HUDEP-2 (cell line): ENCODE measurements at regions not wholly inside any gene's neighbourhood (a gene's known extent, or its start where the extent isn't known, plus 50 kb on each side); places are given as distances from the start of the nearest gene placed in this dataset.
"Not testable (repeated sequence)": the region's sequence is repeated elsewhere in the genome, so short reads cannot be mapped to it uniquely, and the experiment has no call there.

ENCODE experiments used
- DNase-seq, 76 experiments: peaks; one replicate each; lab custom pipeline; 2025; ENCODE audit not compliant: unreplicated experiment in 76 of 76; lab: John Stamatoyannopoulos, UW

DNA sequence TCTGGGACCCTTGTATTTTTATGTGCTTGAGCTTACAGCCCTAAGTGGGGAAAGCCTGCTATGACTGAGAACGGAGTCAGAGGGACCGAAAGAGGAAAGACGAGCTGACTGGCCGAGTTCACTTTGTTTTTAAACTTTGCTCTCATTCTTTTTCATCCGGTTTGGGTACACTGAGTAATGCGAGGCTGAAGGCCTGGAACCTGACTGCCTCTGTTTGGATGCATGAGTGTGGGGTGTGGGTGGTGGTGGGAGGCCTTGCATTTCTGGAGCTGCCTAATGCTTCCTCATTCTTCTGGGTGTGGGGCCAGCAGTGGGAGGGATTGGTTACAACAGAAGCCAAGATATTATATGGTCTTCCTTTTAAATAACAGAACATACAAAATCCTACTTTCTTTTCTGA lies 155.5 kb downstream of the BUB3 start:
- DNase-seq = no peak

DNA sequence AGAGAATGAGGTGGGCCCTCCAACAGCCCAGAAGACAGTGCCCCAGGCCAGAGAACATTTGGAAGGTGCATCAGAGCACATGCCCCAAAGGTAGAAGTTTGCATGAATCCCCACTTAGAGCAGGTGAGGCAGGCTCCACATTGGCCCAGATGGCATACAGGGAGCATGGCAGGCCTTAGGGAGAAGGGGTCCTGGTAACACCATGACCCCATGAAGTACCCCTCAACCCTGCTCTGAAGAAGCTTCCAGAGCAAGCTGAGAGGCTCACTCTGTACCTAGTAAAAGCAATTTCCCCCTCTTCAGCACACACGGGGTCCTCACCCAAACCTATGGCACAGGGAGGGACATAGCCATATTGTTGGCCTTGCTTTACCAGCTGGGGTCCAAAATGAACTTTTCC lies 162.6 kb downstream of the BUB3 start:
- DNase-seq = no peak

DNA sequence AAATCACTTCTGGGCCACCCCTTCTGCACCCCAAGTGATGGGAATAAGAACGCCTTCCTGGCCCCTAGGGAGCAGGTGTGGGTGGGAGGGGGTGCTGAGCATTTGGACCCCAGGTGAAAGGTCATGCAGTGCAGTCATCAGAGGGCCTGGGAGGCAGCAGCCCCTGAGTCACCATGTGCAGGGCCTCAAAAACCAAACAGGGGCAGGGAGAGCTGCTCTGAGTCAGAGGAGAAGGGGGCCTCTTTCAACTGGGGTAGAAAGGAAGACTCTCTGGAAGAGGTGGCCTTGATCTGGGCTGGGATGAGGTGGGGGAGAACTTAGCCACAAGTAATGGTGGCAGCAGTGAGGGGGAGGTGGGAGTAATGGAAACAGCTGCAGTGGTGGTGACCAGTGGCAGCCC lies 164.3 kb downstream of the BUB3 start:
- DNase-seq = no peak

DNA sequence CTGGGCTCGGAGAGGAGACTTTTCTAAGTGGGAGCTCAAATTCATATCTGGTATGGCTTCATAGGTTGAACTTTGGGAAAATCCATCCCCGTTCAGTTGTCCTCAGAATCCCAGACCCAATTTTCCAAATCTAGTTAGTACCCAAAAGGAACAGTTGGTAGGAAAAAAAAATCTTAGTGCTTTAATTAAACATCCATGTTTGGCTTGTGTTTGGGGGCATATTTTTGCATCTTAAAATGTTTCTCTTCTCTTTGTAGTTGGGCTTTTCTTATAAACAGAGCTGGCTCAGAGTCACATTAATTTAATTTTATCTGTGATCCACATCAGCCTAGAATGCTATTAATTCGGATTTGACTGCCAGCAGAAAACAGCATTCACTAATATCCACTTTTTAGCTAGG lies 165.9 kb downstream of the BUB3 start:
- DNase-seq = no peak

- DNase-seq = no peak
These were observed 169.7 kb downstream of the BUB3 start for GRCh38 chr10:123323884-123324283.

DNA sequence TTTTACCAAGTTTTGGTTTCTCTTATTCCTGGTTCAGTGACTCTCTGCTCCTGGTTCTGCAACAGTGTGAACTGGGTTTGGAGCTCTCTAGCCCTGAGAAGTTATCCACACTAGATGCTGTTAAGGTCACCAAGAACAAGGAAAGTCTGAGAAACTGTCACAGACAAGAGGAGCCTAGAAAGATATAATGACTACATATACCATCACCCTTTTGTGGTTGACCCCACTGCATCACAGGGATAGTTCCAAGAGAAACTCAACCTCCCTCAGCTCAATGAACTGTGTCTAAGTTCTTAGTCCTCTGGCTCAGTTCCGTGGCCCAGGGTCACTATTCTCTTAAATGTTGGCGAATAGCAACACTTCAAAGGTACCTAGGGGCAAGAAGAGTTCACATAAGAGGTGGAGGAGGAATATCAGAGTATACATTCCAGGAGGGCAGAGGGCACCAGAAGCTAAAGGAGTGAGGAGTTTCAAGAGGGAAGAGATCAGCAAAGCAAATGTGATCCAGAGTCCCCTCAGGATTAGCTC lies 171.5 kb downstream of the BUB3 start:
- no peak for DNase-seq

DNA sequence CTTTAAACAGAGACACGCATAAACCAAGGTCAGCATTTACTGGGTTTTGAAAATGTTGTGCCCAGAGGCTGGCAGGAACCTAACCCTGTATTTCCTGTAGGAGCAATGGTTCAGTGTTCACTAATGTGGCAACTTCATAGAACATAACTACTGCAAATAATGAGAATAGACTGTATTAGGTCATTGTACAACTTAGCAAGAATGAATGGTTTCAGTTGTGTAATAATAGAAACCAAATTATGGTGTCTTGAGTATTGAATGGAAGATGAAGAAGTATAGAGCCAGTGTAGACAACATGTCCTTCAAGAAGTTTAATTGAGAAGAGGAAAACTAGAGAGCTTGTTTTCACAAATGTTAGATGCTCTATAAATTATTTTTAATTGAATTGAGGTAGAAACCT lies 172.5 kb downstream of the BUB3 start:
- DNase-seq = no peak

DNA sequence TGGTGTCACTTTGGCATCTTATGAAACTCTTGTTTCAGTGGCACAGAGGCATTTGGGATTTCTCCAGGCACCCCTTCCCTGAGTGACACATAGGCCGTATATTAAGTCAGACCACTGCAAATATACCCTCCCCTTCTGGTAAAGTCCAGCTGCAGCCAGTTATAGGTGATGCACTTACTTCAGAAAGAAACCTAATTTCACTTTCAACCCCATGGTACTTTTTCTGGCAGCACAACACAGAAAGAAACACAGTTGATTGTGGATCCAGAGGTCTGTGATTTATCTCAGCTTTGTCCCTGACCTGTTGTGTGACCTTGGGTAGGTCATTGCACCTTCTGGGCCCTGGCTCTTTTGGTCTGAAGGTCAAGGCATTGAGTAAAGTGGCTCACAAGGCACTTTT lies 173.2 kb downstream of the BUB3 start:
- no peak for DNase-seq

DNA sequence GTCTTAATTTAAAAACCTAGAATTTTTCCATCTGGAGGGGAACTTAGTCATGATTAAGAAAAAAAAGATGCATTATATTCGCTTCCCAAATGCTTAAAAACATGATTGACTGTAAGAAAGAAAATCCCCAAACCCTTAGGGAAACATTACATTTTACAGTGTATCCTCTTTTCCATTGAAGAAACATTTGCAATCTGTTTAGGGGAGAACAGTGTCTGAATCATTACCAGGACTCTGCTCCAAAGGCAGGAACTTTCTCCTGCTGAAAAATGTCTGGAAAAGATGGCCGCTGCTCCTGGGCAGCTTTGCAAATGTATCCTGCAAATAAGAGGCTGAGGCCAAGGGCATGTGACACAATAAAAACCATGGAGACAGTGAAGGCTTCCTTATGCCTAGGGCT lies 173.7 kb downstream of the BUB3 start:
- no peak for DNase-seq

DNA sequence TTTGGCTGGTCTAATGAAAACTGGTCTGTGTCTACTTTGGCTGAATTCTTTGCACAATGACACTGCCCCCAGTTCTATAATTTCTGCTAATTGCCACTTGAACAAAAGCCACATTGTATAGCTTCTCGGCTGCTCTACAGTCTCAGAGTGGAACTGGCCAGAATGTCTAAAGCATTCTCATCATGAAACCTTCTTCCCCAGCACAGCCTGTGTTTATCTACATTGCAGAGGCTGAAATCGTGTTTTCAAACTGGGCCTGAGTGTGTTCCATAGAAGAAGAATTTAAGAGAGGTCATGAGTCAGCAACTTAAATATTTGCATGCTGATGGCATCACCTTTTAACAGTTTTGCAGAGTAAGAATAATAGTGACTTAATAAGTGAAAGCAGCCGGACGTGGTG lies 177.2 kb downstream of the BUB3 start:
- DNase-seq = no peak

DNA sequence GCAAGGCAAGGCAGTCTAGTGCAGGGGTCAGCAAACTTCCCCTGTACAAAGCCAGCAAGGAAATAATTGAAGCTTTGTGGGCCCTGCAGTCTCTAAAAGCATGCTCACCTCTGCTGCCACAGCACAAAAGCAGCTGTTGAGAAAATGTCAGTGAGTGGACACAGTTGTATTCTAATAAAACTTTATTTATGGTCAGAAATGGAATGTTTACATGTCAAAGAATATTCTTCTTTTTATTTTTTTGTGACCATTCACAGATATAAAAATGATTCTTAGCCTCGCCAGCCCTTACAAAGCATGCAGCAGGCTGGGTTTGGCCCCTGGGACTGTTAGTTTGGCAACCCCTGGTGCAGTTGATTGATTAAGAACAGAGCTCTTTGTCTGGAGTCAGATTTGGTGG lies 192.4 kb downstream of the BUB3 start:
- no peak for DNase-seq

DNA sequence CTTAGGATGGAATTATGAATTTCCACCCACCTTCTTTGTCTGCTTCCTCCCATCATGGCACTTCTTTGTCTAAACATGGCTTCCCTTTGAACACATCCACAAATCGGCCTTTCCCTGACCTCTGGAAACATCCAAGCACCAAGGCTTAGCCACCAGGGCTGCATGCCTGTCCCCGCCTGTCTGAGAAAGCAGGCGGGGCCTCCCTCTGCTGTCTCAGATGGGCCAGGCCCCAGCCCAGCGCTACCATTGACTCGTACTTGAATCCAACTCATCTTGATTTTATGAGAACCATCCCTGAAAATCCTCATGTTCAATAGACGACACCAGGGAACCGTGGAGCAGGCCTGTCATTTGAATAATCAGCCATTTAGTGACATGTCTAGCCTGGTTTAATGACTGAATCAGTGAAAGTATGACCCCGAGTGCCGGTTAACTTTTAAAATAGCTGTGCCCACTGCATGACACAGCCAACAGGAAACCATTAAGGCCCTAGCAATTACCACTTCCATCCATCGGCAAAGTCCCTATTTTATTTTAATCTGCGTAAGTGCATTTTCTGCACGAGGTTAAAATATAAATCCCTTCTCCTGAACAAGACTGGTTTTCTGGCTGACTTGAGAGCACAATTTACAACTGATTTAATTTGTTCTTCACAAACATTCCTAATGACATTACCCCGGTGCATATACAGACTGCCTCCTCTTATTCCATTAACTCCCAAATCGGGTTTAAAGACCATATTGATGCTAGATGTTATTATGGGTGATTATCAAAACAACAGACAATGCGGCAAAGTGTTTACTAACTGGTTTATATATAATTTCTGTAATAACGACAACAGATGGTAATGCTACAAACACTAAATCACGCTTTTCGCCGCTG lies 194.7 kb downstream of the BUB3 start:
- no peak for DNase-seq

- no peak for DNase-seq
These were observed 197.5 kb downstream of the BUB3 start for GRCh38 chr10:123351715-123352114.

GRCh38 chr10:123354521-123354920 lies 200.3 kb downstream of the BUB3 start:
- DNase-seq = no peak

DNA sequence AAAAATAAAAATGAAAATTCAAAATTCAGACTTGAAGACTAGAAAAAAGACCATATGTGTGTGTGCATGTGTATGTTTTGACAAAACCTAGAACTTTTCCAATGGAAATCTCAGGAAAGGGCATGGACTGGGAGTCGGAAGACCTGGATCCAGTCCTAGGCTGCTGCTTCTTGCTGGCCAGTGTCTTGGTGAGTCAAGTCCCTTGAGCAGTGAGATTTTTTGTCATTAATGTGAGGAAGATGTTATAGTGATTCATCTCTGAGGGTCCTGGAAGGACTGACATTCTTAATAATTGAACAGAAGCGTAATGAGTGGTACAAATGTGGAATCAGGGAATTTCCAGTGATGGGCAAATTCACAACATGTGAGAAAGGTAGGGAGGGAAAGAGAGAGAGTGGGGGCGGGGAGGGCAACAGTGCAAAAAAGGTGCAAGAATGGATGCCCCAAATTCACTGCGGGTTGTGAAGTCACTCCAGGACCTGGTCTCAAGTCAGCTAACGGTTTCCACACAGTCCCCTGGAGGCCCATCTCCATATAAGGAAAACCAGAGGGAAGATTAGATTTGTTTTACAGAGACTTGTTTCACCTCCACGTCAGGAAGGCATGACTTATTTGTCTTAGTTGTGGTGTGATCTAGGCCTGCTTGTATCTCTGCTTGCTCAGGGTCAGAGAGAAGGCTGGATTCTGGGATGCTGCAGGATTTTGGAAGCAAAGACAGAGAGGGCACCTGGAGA lies 201.7 kb downstream of the BUB3 start:
- DNase-seq = no peak

DNA sequence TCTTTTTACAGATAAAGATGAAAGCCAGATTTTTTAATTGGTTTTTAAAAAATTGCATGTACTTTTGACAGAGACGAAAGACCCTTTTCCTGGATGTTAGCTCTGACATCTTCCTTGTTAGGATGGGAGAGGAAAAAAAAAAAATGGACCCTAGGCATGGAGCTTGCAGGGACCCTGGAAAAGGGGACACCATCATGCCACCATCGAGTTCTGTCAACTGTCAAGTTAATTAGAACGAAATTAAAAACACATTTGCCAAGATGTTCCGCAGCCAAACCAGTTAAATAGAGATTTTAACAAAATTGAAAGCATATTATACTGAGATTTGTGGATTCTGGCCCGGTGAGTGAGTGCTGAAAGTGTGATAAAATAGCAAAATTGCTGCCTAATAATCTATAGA lies 202.6 kb downstream of the BUB3 start:
- no peak for DNase-seq

GRCh38 chr10:123357421-123357930 lies 203.3 kb downstream of the BUB3 start:
- no peak for DNase-seq

GRCh38 chr10:123359539-123359938 lies 205.3 kb downstream of the BUB3 start:
- DNase-seq = no peak

DNA sequence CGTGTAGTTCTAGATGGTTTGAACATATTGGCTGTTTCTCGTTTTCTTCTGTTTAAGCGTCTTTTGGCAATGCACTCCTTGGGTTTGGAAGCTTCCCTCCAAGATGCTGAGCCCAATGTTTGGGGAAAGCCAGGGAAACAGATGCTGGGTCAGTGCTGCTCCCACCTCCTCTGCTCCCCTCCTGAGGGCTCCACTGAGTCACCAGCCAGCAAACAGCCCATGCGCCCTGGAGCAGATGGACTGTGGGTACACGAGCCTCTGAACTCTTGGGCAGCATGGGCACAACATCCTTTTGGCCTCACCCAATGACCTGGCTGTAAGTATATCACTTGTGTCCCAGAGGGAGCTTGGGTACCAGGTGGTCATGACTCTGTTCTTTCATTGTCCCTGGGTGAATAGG lies 207.6 kb downstream of the BUB3 start:
- no peak for DNase-seq

GRCh38 chr10:123367195-123367594 lies 213.0 kb downstream of the BUB3 start:
- no peak for DNase-seq

DNA sequence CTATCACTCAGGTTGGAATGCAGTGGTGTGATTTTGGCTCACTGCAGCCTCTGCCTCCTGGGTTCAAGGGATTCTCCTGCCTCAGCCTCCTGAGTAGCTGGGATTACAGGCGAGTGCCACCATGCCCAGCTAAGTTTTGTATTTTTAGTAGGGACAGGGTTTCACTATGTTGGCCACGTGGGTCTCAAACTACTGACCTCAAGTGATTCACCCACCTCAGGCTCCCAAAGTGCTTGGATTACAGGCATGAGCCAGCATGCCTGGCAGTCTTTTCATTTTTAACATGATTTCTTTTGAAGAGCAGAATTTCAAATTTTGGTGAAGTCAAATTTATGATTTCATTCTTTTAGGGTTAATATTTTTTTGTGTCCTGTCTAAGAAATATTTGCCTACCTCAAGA lies 217.4 kb downstream of the BUB3 start:
- DNase-seq = not testable (repeated sequence)

DNA sequence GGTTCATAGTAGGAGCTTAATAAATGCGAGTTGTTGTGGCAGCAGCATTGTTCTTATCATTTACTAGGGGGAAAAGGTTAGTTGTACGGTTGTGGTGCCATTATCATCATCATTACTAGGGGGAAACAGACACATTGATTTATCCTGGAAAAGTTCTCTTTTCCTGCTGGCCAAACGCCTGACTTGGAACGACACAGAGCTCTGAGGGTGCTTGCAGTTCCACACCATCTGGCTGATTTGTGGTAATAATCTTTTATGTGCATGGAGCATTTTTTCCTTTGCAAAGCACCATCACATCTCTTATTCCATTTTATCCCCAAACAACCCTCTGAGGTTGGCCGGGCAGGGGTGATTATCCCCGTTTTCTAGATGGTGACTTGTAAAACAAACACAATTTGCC lies 219.4 kb downstream of the BUB3 start:
- DNase-seq = no peak
